IMR-90 (cell line): ENCODE measurements at regions not wholly inside any gene's neighbourhood (a gene's known extent, or its start where the extent isn't known, plus 50 kb on each side); places are given as distances from the start of the nearest gene placed in this dataset.

Experiments used
- CEBPB ChIP-seq: IDR thresholded peaks from 2 replicates; pipeline ENCODE4 v1.6.1; 2012; ENCODE audit warnings: low read depth, low read length, improper control_type of control experiment
- CTCF ChIP-seq: conservative IDR thresholded peaks from 2 replicates; pipeline ENCODE4 v1.5.1; 2012; ENCODE audit warnings: mild to moderate bottlenecking, low read depth, low read length, improper control_type of control experiment
- ELK1 ChIP-seq: fragments of 150-350 bp; IDR thresholded peaks from 2 replicates; pipeline ENCODE4 v1.6.1; 2016; ENCODE audit warnings: low read depth, mild to moderate bottlenecking, low read length, moderate library complexity, borderline replicate concordance
- FOS ChIP-seq: fragments of 150-350 bp; IDR thresholded peaks from 2 replicates; pipeline ENCODE4 v1.6.1; 2016; ENCODE audit warnings: low read depth, low read length
- MAFK ChIP-seq: IDR thresholded peaks from 2 replicates; pipeline ENCODE4 v1.6.1; 2012; ENCODE audit warnings: low read depth, low read length, improper control_type of control experiment
- MAZ ChIP-seq: IDR thresholded peaks from 2 replicates; pipeline ENCODE4 v1.6.1; 2012; ENCODE audit warnings: low read depth, mild to moderate bottlenecking, low read length, improper control_type of control experiment, moderate library complexity, borderline replicate concordance
- MXI1 ChIP-seq: IDR thresholded peaks from 2 replicates; pipeline ENCODE4 v1.6.1; 2012; ENCODE audit warnings: low read depth, mild to moderate bottlenecking, low read length, moderate library complexity, borderline replicate concordance
- NFE2L2 ChIP-seq: fragments of 150-350 bp; IDR thresholded peaks from 2 replicates; pipeline ENCODE4 v1.6.1; 2016; ENCODE audit warnings: low read depth, mild to moderate bottlenecking, low read length
- POLR2A ChIP-seq: IDR thresholded peaks from 2 replicates; pipeline ENCODE4 v1.6.1; 2012; ENCODE audit warnings: mild to moderate bottlenecking, low read depth, low read length
- RAD21 ChIP-seq: IDR thresholded peaks from 2 replicates; pipeline ENCODE4 v1.6.1; 2012; ENCODE audit warnings: low read length, improper control_type of control experiment
- RCOR1 ChIP-seq: IDR thresholded peaks from 2 replicates; pipeline ENCODE4 v1.6.1; 2012; ENCODE audit warnings: mild to moderate bottlenecking, low read length, improper control_type of control experiment; ENCODE audit not compliant: insufficient replicate concordance
- RFX5 ChIP-seq: IDR thresholded peaks from 2 replicates; pipeline ENCODE4 v1.8.0; 2012; ENCODE audit warnings: low read depth, mild to moderate bottlenecking, low read length, moderate library complexity
- SMC3 ChIP-seq: fragments of 150-350 bp; IDR thresholded peaks from 2 replicates; pipeline ENCODE4 v1.6.1; 2016; ENCODE audit warnings: low read depth, mild to moderate bottlenecking, antibody characterized with exemption, low read length, moderate library complexity
- USF2 ChIP-seq: fragments of 150-350 bp; IDR thresholded peaks from 2 replicates; pipeline ENCODE4 v1.6.1; 2017; ENCODE audit warnings: mild to moderate bottlenecking, antibody characterized with exemption, low read length, low read depth

- no peak for TF ChIP-seq RFX5
- TF ChIP-seq CTCF: no peak
- TF ChIP-seq CEBPB: no peak
- no peak for TF ChIP-seq POLR2A
- TF ChIP-seq MAFK: no peak
- no peak for TF ChIP-seq MXI1
- no peak for TF ChIP-seq SMC3
- no peak for TF ChIP-seq FOS
- TF ChIP-seq NFE2L2: no peak
- TF ChIP-seq ELK1: no peak
- TF ChIP-seq RCOR1: no peak
- TF ChIP-seq MAZ: no peak
- TF ChIP-seq USF2: no peak
- no peak for TF ChIP-seq RAD21
Measured at GRCh38 chr13:69547780-69548179, 559.8 kb upstream of the ATXN8OS start.
